SK-N-SH (cell line): ENCODE measurements at regions not wholly inside any gene's neighbourhood (a gene's known extent, or its start where the extent isn't known, plus 50 kb on each side); places are given as distances from the start of the nearest gene placed in this dataset.

Source experiments
- CTCF ChIA-PET: fragments of 300-600, 350-600 bp; formaldehyde crosslinking; extraction: SDS; loops from one replicate; lab custom pipeline; 2021; lab: Yijun Ruan, JAX
- POLR2A ChIA-PET: fragments of 350-600 bp; sonication (Branson Sonifier 250); formaldehyde crosslinking; extraction: SDS; loops from one replicate; lab custom pipeline; 2020; ENCODE audit warnings: antibody characterized with exemption, inconsistent platforms; lab: Yijun Ruan, JAX
- DNase-seq: peaks from one replicate; pipeline ENCODE4 v3.0.0; 2012
- H2AFZ ChIP-seq: fragments of 200-600 bp; sonication (generic); 2 replicates; pipeline ENCODE4 v1.8.1; 2016; ENCODE audit warnings: antibody characterized with exemption, mild to moderate bottlenecking, low read depth
- H3F3A ChIP-seq: fragments of 200-600 bp; sonication (generic); replicated peaks from 2 replicates; pipeline ENCODE3; 2016; ENCODE audit warnings: antibody characterized with exemption, mild to moderate bottlenecking; ENCODE audit not compliant: insufficient read depth
- H3K27ac ChIP-seq, 2 experiments: fragments of 200-500 bp in 1 of 2; fragments of 200-600 bp in 1 of 2; sonication (Bioruptor generic) in 1 of 2; sonication (generic), shearing (Covaris generic) in 1 of 2; 2 replicates each; pipeline versions ENCODE4 v1.5.1 to v1.6.1; 2014 to 2016; ENCODE audit warnings: low read depth in 2 of 2, inconsistent platforms in 1 of 2, low read length in 1 of 2, mild to moderate bottlenecking in 1 of 2, mixed read lengths in 1 of 2
- H3K27me3 ChIP-seq: fragments of 200-600 bp; sonication (generic), shearing (Covaris generic); 2 replicates; pipeline ENCODE4 v1.6.1; 2016; ENCODE audit warnings: mixed run types; ENCODE audit not compliant: insufficient read depth
- H3K36me3 ChIP-seq, 2 experiments: fragments of 200-500 bp in 1 of 2; fragments of 200-600 bp in 1 of 2; sonication (Bioruptor generic) in 1 of 2; sonication (generic) in 1 of 2; replicated peaks in 1 of 2; 2 replicates each; pipeline versions ENCODE3 to v1.5.1; 2014 to 2016; ENCODE audit warnings: low read length in 1 of 2, mild to moderate bottlenecking in 1 of 2; ENCODE audit not compliant: insufficient read depth in 2 of 2, control insufficient read depth in 1 of 2
- H3K4me1 ChIP-seq, 2 experiments: fragments of 200-500 bp in 1 of 2; fragments of 200-600 bp in 1 of 2; sonication (Bioruptor generic) in 1 of 2; sonication (generic), shearing (Covaris generic) in 1 of 2; 2 replicates each; pipeline versions ENCODE4 v1.5.1 to v1.6.1; 2014 to 2016; ENCODE audit warnings: low read depth in 1 of 2, low read length in 1 of 2, mixed run types in 1 of 2; ENCODE audit not compliant: insufficient read depth in 2 of 2, control insufficient read depth in 1 of 2
- H3K4me2 ChIP-seq: fragments of 200-600 bp; sonication (generic), shearing (Covaris generic); 2 replicates; pipeline ENCODE4 v1.6.1; 2017; ENCODE audit warnings: mixed run types
- H3K4me3 ChIP-seq, 2 experiments: fragments of 200-500 bp in 1 of 2; fragments of 200-600 bp in 1 of 2; sonication (Bioruptor generic) in 1 of 2; sonication (generic), shearing (Covaris generic) in 1 of 2; 2 replicates each; pipeline versions ENCODE4 v1.5.1 to v1.8.1; 2014 to 2016; ENCODE audit warnings: low read depth in 2 of 2, inconsistent platforms in 1 of 2, low read length in 1 of 2, mild to moderate bottlenecking in 1 of 2, mixed read lengths in 1 of 2, moderate library complexity in 1 of 2
- H3K79me2 ChIP-seq: fragments of 200-600 bp; sonication (generic); 2 replicates; pipeline ENCODE4 v1.8.1; 2017; ENCODE audit warnings: mild to moderate bottlenecking; ENCODE audit not compliant: insufficient read depth
- H3K9ac ChIP-seq: fragments of 200-600 bp; sonication (generic); 2 replicates; pipeline ENCODE4 v1.6.1; 2017; ENCODE audit warnings: mixed run types
- H3K9me2 ChIP-seq: fragments of 200-600 bp; sonication (generic); 2 replicates; pipeline ENCODE4 v1.6.1; 2017; ENCODE audit warnings: mixed run types
- H3K9me3 ChIP-seq: fragments of 200-600 bp; sonication (generic); 2 replicates; pipeline ENCODE4 v1.6.1; 2017; ENCODE audit warnings: mixed run types, mild to moderate bottlenecking, moderate library complexity
- H4K20me1 ChIP-seq: fragments of 200-600 bp; sonication (generic); 2 replicates; pipeline ENCODE4 v1.6.1; 2017; ENCODE audit warnings: mild to moderate bottlenecking, mixed run types; ENCODE audit not compliant: insufficient read depth
- ELF1 ChIP-seq: IDR thresholded peaks from 2 replicates; pipeline ENCODE4 v1.4.0; 2012
- EZH2phosphoT487 ChIP-seq: fragments of 200-600 bp; sonication (generic); IDR thresholded peaks from 2 replicates; pipeline ENCODE4 v1.6.1; 2017; ENCODE audit warnings: low read depth, mixed run types, mild to moderate bottlenecking, antibody characterized with exemption, moderate library complexity, borderline replicate concordance
- FOXM1 ChIP-seq: IDR thresholded peaks from 2 replicates; pipeline ENCODE4 v1.4.0; 2012; ENCODE audit warnings: low read depth, mild to moderate bottlenecking
- GABPA ChIP-seq: IDR thresholded peaks from 2 replicates; pipeline ENCODE4 v1.4.0; 2012; ENCODE audit warnings: low read depth, mild to moderate bottlenecking
- GATA2 ChIP-seq: sonication (generic); formaldehyde crosslinking; IDR thresholded peaks from 2 replicates; pipeline ENCODE4 v1.5.0; 2020; ENCODE audit warnings: mild to moderate bottlenecking, missing genetic modification reagents
- JUND ChIP-seq: IDR thresholded peaks from 2 replicates; pipeline ENCODE4 v1.4.0; 2012
- MEF2A ChIP-seq: IDR thresholded peaks from 2 replicates; pipeline ENCODE4 v1.4.0; 2012; ENCODE audit warnings: low read depth, borderline replicate concordance
- MXI1 ChIP-seq: IDR thresholded peaks from 2 replicates; pipeline ENCODE4 v1.6.1; 2012; ENCODE audit warnings: mild to moderate bottlenecking, low read depth, low read length, improper control_type of control experiment
- NFIC ChIP-seq: IDR thresholded peaks from 2 replicates; pipeline ENCODE4 v1.4.0; 2012; ENCODE audit warnings: borderline replicate concordance
- POLR2AphosphoS5 ChIP-seq: IDR thresholded peaks from 2 replicates; pipeline ENCODE4 v1.6.1; 2012; ENCODE audit warnings: low read depth, low read length
- RAD21 ChIP-seq: IDR thresholded peaks from 2 replicates; pipeline ENCODE4 v1.6.1; 2012; ENCODE audit warnings: mild to moderate bottlenecking, low read length
- RFX5 ChIP-seq: IDR thresholded peaks from 2 replicates; pipeline ENCODE4 v1.6.1; 2012; ENCODE audit warnings: mild to moderate bottlenecking, improper control_type of control experiment, low read length
- SMC3 ChIP-seq: IDR thresholded peaks from 2 replicates; pipeline ENCODE4 v1.6.1; 2012; ENCODE audit warnings: low read depth, low read length, improper control_type of control experiment
- TAF1 ChIP-seq: IDR thresholded peaks from 2 replicates; pipeline ENCODE4 v1.6.1; 2012; ENCODE audit warnings: low read depth, mild to moderate bottlenecking, low read length, moderate library complexity, borderline replicate concordance
- TCF12 ChIP-seq: IDR thresholded peaks from 2 replicates; pipeline ENCODE4 v1.4.0; 2012
- YY1 ChIP-seq: IDR thresholded peaks from 2 replicates; pipeline ENCODE4 v1.4.0; 2012; ENCODE audit warnings: low read depth, mild to moderate bottlenecking
- WGBS: methylation state at CpG from one replicate; pipeline ENCODE4 v1.1.6; 2017; ENCODE audit warnings: low lambda C conversion rate; 5-methylcytosine and 5-hydroxymethylcytosine counted together
- TF ChIP-seq, protein P1 (sequence below): IDR thresholded peaks from 2 replicates; pipeline ENCODE4 v1.4.0; 2012; ENCODE audit warnings: low read depth, borderline replicate concordance
- TF ChIP-seq, protein P2 (sequence below): fragments of 150-350 bp; IDR thresholded peaks from 2 replicates; pipeline ENCODE4 v1.6.1; 2016; ENCODE audit warnings: mild to moderate bottlenecking, low read depth, low read length
- TF ChIP-seq, protein P3 (sequence below): IDR thresholded peaks from 2 replicates; pipeline ENCODE4 v1.4.0; 2012; ENCODE audit warnings: low read depth, borderline replicate concordance
- TF ChIP-seq, protein P4 (sequence below): IDR thresholded peaks from 2 replicates; pipeline ENCODE4 v1.4.0; 2012; ENCODE audit warnings: low read depth
- TF ChIP-seq, protein P5 (sequence below): fragments of 200-600 bp; sonication (generic); IDR thresholded peaks from 2 replicates; pipeline ENCODE4 v1.6.1; 2017; ENCODE audit warnings: antibody characterized with exemption, mild to moderate bottlenecking, moderate library complexity
- TF ChIP-seq, protein P6 (sequence below): fragments of 150-350 bp; IDR thresholded peaks from 2 replicates; pipeline ENCODE4 v1.6.1; 2017; ENCODE audit warnings: antibody characterized with exemption, low read length, low read depth, borderline replicate concordance

DNA sequence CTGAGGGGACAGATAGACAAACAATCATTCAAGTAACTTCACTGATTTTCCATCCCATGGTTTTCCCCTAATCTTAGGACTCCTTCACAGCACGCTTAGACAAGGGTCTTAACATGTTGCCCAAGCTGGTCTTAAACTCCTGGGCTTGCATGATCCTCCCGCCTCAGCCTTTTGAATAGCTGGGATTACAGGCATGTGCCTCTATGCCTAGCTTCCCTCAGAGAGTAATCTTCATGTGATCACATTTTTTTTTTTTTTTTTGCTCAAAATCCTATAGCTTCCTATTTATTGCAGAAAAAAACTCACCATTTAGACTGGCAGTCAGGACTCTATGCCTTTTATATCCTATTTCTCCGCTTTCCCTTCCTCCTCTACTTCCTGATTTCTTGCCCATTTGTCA lies 90.4 kb upstream of the DPH5 start:
- CTCF ChIA-PET, result interaction anchor here (0.9 to 1.7 kb wide), 2 partner anchors 10 to 14 kb away, joined by 3 to 6 read pairs; no protein-coding TSS in a partner anchor
- TF ChIP-seq, protein P1, sequence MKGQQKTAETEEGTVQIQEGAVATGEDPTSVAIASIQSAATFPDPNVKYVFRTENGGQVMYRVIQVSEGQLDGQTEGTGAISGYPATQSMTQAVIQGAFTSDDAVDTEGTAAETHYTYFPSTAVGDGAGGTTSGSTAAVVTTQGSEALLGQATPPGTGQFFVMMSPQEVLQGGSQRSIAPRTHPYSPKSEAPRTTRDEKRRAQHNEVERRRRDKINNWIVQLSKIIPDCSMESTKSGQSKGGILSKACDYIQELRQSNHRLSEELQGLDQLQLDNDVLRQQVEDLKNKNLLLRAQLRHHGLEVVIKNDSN, result no peak
- TF ChIP-seq, protein P2, sequence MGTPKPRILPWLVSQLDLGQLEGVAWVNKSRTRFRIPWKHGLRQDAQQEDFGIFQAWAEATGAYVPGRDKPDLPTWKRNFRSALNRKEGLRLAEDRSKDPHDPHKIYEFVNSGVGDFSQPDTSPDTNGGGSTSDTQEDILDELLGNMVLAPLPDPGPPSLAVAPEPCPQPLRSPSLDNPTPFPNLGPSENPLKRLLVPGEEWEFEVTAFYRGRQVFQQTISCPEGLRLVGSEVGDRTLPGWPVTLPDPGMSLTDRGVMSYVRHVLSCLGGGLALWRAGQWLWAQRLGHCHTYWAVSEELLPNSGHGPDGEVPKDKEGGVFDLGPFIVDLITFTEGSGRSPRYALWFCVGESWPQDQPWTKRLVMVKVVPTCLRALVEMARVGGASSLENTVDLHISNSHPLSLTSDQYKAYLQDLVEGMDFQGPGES, result no peak
- TF ChIP-seq, protein P3, sequence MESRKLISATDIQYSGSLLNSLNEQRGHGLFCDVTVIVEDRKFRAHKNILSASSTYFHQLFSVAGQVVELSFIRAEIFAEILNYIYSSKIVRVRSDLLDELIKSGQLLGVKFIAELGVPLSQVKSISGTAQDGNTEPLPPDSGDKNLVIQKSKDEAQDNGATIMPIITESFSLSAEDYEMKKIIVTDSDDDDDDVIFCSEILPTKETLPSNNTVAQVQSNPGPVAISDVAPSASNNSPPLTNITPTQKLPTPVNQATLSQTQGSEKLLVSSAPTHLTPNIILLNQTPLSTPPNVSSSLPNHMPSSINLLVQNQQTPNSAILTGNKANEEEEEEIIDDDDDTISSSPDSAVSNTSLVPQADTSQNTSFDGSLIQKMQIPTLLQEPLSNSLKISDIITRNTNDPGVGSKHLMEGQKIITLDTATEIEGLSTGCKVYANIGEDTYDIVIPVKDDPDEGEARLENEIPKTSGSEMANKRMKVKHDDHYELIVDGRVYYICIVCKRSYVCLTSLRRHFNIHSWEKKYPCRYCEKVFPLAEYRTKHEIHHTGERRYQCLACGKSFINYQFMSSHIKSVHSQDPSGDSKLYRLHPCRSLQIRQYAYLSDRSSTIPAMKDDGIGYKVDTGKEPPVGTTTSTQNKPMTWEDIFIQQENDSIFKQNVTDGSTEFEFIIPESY, result no peak
- TF ChIP-seq POLR2AphosphoS5 (no peak), EZH2phosphoT487 (no peak), SMC3 (no peak), ELF1 (no peak), MEF2A (no peak), YY1 (no peak), TAF1 (no peak), FOXM1 (no peak), RFX5 (no peak)
- TF ChIP-seq, protein P4, sequence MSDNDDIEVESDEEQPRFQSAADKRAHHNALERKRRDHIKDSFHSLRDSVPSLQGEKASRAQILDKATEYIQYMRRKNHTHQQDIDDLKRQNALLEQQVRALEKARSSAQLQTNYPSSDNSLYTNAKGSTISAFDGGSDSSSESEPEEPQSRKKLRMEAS, result no peak
- H3K27me3 ChIP-seq, result no peaks in the 10 kb centered on the region

DNA sequence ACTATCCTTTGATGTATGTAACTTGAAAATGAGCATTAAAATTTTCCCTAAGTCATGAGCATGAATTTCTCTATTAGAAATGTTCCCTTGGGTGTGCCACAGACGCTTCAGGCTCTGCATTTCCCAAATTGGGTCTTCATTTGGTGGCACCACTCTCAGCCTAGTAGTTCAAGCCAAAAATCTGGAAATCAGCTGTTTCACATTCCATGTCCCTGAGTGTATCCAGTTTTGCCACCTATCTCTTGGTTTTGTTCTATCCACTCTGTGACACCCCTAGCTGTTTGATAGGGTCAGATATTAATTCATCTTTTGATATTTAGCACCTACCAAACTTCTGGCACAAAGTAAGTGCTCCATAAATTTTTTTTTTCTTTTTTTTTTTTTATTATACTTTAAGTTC lies 89.5 kb upstream of the DPH5 start:
- H3K79me2 ChIP-seq, result no peaks in the 10 kb centered on the region
- H3K27ac ChIP-seq, result no peak overlapping the region
- H3K27me3 ChIP-seq, result no peaks in the 10 kb centered on the region
- ChIA-PET CTCF (interaction anchor here (0.5 to 1.7 kb wide), 2 partner anchors 11 to 185 kb away, joined by 3 to 6 read pairs; no protein-coding TSS in a partner anchor), POLR2A (no interaction called here)
- H3K4me3 ChIP-seq, result no peak overlapping the region
- no peak overlapping the region for H3K9ac ChIP-seq
- H3K9me3 ChIP-seq, result no peaks in the 10 kb centered on the region
- no peaks in the 10 kb centered on the region for H3K36me3 ChIP-seq
- 82% methylated on average over 1 of the region's 1 CpG for WGBS
- H3F3A ChIP-seq, result no peaks in the 10 kb centered on the region
- no peaks in the 10 kb centered on the region; a peak in 1 of 4 replicates for H3K4me1 ChIP-seq
- no peaks in the 10 kb centered on the region for H4K20me1 ChIP-seq
- no peak overlapping the region for H3K4me2 ChIP-seq
- no peak for DNase-seq
- H3K9me2 ChIP-seq, result no peaks in the 10 kb centered on the region
- no peak overlapping the region for H2AFZ ChIP-seq
- TF ChIP-seq POLR2AphosphoS5 (no peak), GABPA (no peak), GATA2 (CRISPR knock-in tag) (no peak), MXI1 (no peak), NFIC (no peak), RAD21 (no peak), ELF1 (no peak), JUND (no peak), TCF12 (no peak)
- TF ChIP-seq, protein P4, result no peak
- TF ChIP-seq, protein P5, sequence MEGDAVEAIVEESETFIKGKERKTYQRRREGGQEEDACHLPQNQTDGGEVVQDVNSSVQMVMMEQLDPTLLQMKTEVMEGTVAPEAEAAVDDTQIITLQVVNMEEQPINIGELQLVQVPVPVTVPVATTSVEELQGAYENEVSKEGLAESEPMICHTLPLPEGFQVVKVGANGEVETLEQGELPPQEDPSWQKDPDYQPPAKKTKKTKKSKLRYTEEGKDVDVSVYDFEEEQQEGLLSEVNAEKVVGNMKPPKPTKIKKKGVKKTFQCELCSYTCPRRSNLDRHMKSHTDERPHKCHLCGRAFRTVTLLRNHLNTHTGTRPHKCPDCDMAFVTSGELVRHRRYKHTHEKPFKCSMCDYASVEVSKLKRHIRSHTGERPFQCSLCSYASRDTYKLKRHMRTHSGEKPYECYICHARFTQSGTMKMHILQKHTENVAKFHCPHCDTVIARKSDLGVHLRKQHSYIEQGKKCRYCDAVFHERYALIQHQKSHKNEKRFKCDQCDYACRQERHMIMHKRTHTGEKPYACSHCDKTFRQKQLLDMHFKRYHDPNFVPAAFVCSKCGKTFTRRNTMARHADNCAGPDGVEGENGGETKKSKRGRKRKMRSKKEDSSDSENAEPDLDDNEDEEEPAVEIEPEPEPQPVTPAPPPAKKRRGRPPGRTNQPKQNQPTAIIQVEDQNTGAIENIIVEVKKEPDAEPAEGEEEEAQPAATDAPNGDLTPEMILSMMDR, result no peak
- TF ChIP-seq, protein P6, sequence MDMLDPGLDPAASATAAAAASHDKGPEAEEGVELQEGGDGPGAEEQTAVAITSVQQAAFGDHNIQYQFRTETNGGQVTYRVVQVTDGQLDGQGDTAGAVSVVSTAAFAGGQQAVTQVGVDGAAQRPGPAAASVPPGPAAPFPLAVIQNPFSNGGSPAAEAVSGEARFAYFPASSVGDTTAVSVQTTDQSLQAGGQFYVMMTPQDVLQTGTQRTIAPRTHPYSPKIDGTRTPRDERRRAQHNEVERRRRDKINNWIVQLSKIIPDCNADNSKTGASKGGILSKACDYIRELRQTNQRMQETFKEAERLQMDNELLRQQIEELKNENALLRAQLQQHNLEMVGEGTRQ, result no peak

More for the DNA sequence above, 90.4 kb upstream of the DPH5 start:
- Histone ChIP-seq H3K4me3 (no peak overlapping the region), H3K36me3 (no peaks in the 10 kb centered on the region), H3K79me2 (no peaks in the 10 kb centered on the region), H2AFZ (no peak overlapping the region), H3K4me2 (no peak overlapping the region), H4K20me1 (no peaks in the 10 kb centered on the region), H3K9me3 (no peaks in the 10 kb centered on the region), H3K9ac (no peak overlapping the region), H3K9me2 (no peaks in the 10 kb centered on the region), H3K4me1 (no peaks in the 10 kb centered on the region; a peak in 1 of 4 replicates), H3K27ac (no peak overlapping the region), H3F3A (no peaks in the 10 kb centered on the region)
- POLR2A ChIA-PET, result no interaction called here
- DNase-seq, result no peak
- 96% methylated on average over 3 of the region's 3 CpGs for WGBS
